ENCODE measurements at regions not wholly inside any gene's neighbourhood (a gene's known extent, or its start where the extent isn't known, plus 50 kb on each side); places are given as distances from the start of the nearest gene placed in this dataset.

- no peak for TF ChIP-seq CBX2 (IDR thresholded peaks at IDR 0.05; ENCODE audit: borderline replicate concordance, low read depth)
- no peak for TF ChIP-seq ELK1 (IDR thresholded peaks at IDR 0.05; ENCODE audit: low read depth, low read length)
- no peak for TF ChIP-seq TFCP2L1 (CRISPR knock-in tag; IDR thresholded peaks at IDR 0.05)
- no peak for TF ChIP-seq FOXS1 (CRISPR knock-in tag; IDR thresholded peaks at IDR 0.05)
- TF ChIP-seq KDM1A (IDR thresholded peaks at IDR 0.05; ENCODE audit: low read depth) = no peak
- no peak for TF ChIP-seq NPAS2 (CRISPR knock-in tag; IDR thresholded peaks at IDR 0.05; ENCODE audit: borderline replicate concordance)
- no peak for TF ChIP-seq REST (IDR thresholded peaks at IDR 0.05)
- no peak for TF ChIP-seq HDAC2 (IDR thresholded peaks at IDR 0.05)
- TF ChIP-seq HOXB13 (CRISPR knock-in tag; IDR thresholded peaks at IDR 0.05; ENCODE audit: low read depth) = no peak
- no peak for TF ChIP-seq RFX5 (IDR thresholded peaks at IDR 0.05)
- no peak for TF ChIP-seq KDM5A (IDR thresholded peaks at IDR 0.05)
- no peak for TF ChIP-seq ZFP36 (IDR thresholded peaks at IDR 0.05; ENCODE audit: borderline replicate concordance, partially characterized antibody)
- TF ChIP-seq CHD4 (IDR thresholded peaks at IDR 0.05; ENCODE audit: borderline replicate concordance) = no peak
- TF ChIP-seq MAZ (IDR thresholded peaks at IDR 0.05; ENCODE audit: borderline replicate concordance, low read depth, low read length) = no peak
- no peak for TF ChIP-seq POLR2A (IDR thresholded peaks at IDR 0.05; ENCODE audit: low read length)
- H3K4me2 ChIP-seq = no peak overlapping the region
- ATAC-seq (no peak), FAIRE-seq (no peak), DNase-seq (ENCODE audit: low read depth in 1 of 2, low spot score in 1 of 2) (no peak)
- WGBS (ENCODE audit: missing lambda C conversion rate) = 63% methylated on average over 6 of the region's 22 CpGs
- H3K4me3 ChIP-seq = no peak overlapping the region
- H3K4me1 ChIP-seq = no peaks in the 10 kb centered on the region
- H3K27ac ChIP-seq = no peak overlapping the region
- ChIA-PET CTCF (no interaction called here), POLR2A (no interaction called here)
- no peaks in the 10 kb centered on the region for H3K9me3 ChIP-seq
Observed at GRCh38 chr4:3690551-3691152, 75.5 kb upstream of the ADRA2C start.

- ChIA-PET CTCF (no interaction called here), POLR2A (no interaction called here)
- no peak for TF ChIP-seq EHMT2 (IDR thresholded peaks at IDR 0.05; ENCODE audit: low read depth)
- TF ChIP-seq HMGXB4 (CRISPR knock-in tag; IDR thresholded peaks at IDR 0.05; ENCODE audit: borderline replicate concordance) = no peak
- TF ChIP-seq BHLHE40 (IDR thresholded peaks at IDR 0.05; ENCODE audit: low read depth, low read length) = no peak
- no peak for TF ChIP-seq MAFK (IDR thresholded peaks at IDR 0.05; ENCODE audit: partially characterized antibody)
- TF ChIP-seq HOXA7 (CRISPR knock-in tag; IDR thresholded peaks at IDR 0.05) = no peak
- no peak for TF ChIP-seq ESRRA (IDR thresholded peaks at IDR 0.05; ENCODE audit: borderline replicate concordance, low read length)
- TF ChIP-seq SMC3 (IDR thresholded peaks at IDR 0.05) = no peak
- TF ChIP-seq CHD2 (IDR thresholded peaks at IDR 0.05; ENCODE audit: low read length, partially characterized antibody) = no peak
- TF ChIP-seq CEBPB (IDR thresholded peaks at IDR 0.05) = no peak
- no peak for TF ChIP-seq TFCP2L1 (CRISPR knock-in tag; IDR thresholded peaks at IDR 0.05)
- no peak for TF ChIP-seq HES2 (IDR thresholded peaks at IDR 0.05)
- no peak for TF ChIP-seq PBX3 (IDR thresholded peaks at IDR 0.05)
- no peak for TF ChIP-seq NFE2L2 (conservative IDR thresholded peaks at IDR 0.05; ENCODE audit: low read length)
- TF ChIP-seq CBX2 (IDR thresholded peaks at IDR 0.05; ENCODE audit: borderline replicate concordance, low read depth) = no peak
- DNase-seq (ENCODE audit: low read depth in 1 of 2, low spot score in 1 of 2) = no peak
- H3K4me1 ChIP-seq = no peaks in the 10 kb centered on the region
- 65% methylated on average over 27 of the region's 41 CpGs for WGBS (ENCODE audit: missing lambda C conversion rate)
- H3K4me3 ChIP-seq = no peak overlapping the region
- H3K9me3 ChIP-seq = no peaks in the 10 kb centered on the region
- no peak for FAIRE-seq
- no peak overlapping the region for H3K4me2 ChIP-seq
- no peak overlapping the region for H3K27ac ChIP-seq
- no peak; a peak in 1 of 6 replicates for ATAC-seq
Observed at GRCh38 chr4:3689576-3690550, 76.3 kb upstream of the ADRA2C start.

Data from A549 (cell line).